ENCODE measurements at regions not wholly inside any gene's neighbourhood (a gene's known extent, or its start where the extent isn't known, plus 50 kb on each side); places are given as distances from the start of the nearest gene placed in this dataset.
A peak's percentile ranks its signal among the peaks of the same experiment; 100 is the strongest.

GRCh38 chr21:26784974-26785373 is 60.2 kb downstream of the ADAMTS1 start:
- Histone ChIP-seq H3K4me3 (no peak overlapping the region), H3K4me1 (ENCODE audit: low read depth) (no peaks in the 10 kb centered on the region), H3K27me3 (no peaks in the 10 kb centered on the region), H3K27ac (no peak overlapping the region), H3K36me3 (no peaks in the 10 kb centered on the region), H3K9me3 (ENCODE audit: low read depth) (no peaks in the 10 kb centered on the region)
- DNase-seq (ENCODE audit: low read depth in 1 of 2, low spot score in 1 of 2): no peak
- TF ChIP-seq CTCF (IDR thresholded peaks at IDR 0.05; ENCODE audit: low read depth, low read length): no peak

- H3K27me3 ChIP-seq: no peaks in the 10 kb centered on the region
- no peak overlapping the region for H3K27ac ChIP-seq
- H3K9me3 ChIP-seq (ENCODE audit: low read depth): no peaks in the 10 kb centered on the region
- DNase-seq (ENCODE audit: low read depth in 1 of 2, low spot score in 1 of 2): peak; percentile 23 to 28
- no peaks in the 10 kb centered on the region for H3K4me1 ChIP-seq (ENCODE audit: low read depth)
- no peak for TF ChIP-seq CTCF (IDR thresholded peaks at IDR 0.05; ENCODE audit: low read depth, low read length)
- no peaks in the 10 kb centered on the region for H3K36me3 ChIP-seq
- no peak overlapping the region for H3K4me3 ChIP-seq
Measured at GRCh38 chr21:26783466-26784195, 61.6 kb downstream of the ADAMTS1 start.

- no peak for TF ChIP-seq CTCF (IDR thresholded peaks at IDR 0.05; ENCODE audit: low read depth, low read length)
- no peaks in the 10 kb centered on the region for H3K27me3 ChIP-seq
- H3K36me3 ChIP-seq: no peaks in the 10 kb centered on the region
- H3K27ac ChIP-seq: no peak overlapping the region
- no peak overlapping the region for H3K4me3 ChIP-seq
- no peak for DNase-seq (ENCODE audit: low read depth in 1 of 2, low spot score in 1 of 2)
- no peaks in the 10 kb centered on the region for H3K9me3 ChIP-seq (ENCODE audit: low read depth)
- no peaks in the 10 kb centered on the region for H3K4me1 ChIP-seq (ENCODE audit: low read depth)
Measured at GRCh38 chr21:26782747-26783146, 62.5 kb downstream of the ADAMTS1 start.

- no peak for DNase-seq (ENCODE audit: low read depth in 1 of 2, low spot score in 1 of 2)
- no peak overlapping the region for H3K4me3 ChIP-seq
- H3K36me3 ChIP-seq: no peaks in the 10 kb centered on the region
- no peak for TF ChIP-seq CTCF (IDR thresholded peaks at IDR 0.05; ENCODE audit: low read depth, low read length)
- H3K27ac ChIP-seq: no peak overlapping the region
- no peaks in the 10 kb centered on the region for H3K4me1 ChIP-seq (ENCODE audit: low read depth)
- H3K27me3 ChIP-seq: no peaks in the 10 kb centered on the region
- no peaks in the 10 kb centered on the region for H3K9me3 ChIP-seq (ENCODE audit: low read depth)
Measured at GRCh38 chr21:26782331-26782730, 62.9 kb downstream of the ADAMTS1 start.

- Histone ChIP-seq H3K9me3 (ENCODE audit: low read depth) (no peaks in the 10 kb centered on the region), H3K4me3 (no peak overlapping the region), H3K4me1 (ENCODE audit: low read depth) (peaks cover under 1% of the 10 kb centered on the region), H3K27me3 (no peaks in the 10 kb centered on the region), H3K27ac (no peak overlapping the region), H3K36me3 (no peaks in the 10 kb centered on the region)
- no peak for DNase-seq (ENCODE audit: low read depth in 1 of 2, low spot score in 1 of 2)
- no peak for TF ChIP-seq CTCF (IDR thresholded peaks at IDR 0.05; ENCODE audit: low read depth, low read length)
Measured at GRCh38 chr21:26781331-26781730, 63.9 kb downstream of the ADAMTS1 start.
